GM23338 (cell line): ENCODE measurements at regions not wholly inside any gene's neighbourhood (a gene's known extent, or its start where the extent isn't known, plus 50 kb on each side); places are given as distances from the start of the nearest gene placed in this dataset.

ENCODE experiments used
- ATAC-seq: fragments of 200-7000 bp; cut with Tn5 transposase; 3 replicates; pipeline ENCODE4 v1.9.1; 2020
- DNase-seq: peaks from one replicate; pipeline ENCODE4 v3.0.0-alpha.2; 2015; ENCODE audit warnings: low spot score
- H2AFZ ChIP-seq: fragments of 200-600 bp; sonication (generic); 2 replicates; pipeline ENCODE4 v1.8.0; 2016; ENCODE audit warnings: antibody characterized with exemption, mild to moderate bottlenecking, moderate library complexity
- H3F3A ChIP-seq: fragments of 200-600 bp; sonication (generic); replicated peaks from 2 replicates; pipeline ENCODE4 v1.8.0; 2017; ENCODE audit warnings: antibody characterized with exemption, mixed run types, low read depth
- H3K27ac ChIP-seq: fragments of 200-600 bp; sonication (generic); 2 replicates; pipeline ENCODE4 v1.6.1; 2016; ENCODE audit warnings: low read depth
- H3K27me3 ChIP-seq: fragments of 200-600 bp; sonication (generic); 2 replicates; pipeline ENCODE4 v1.8.0; 2016; ENCODE audit warnings: mild to moderate bottlenecking, mixed run types, moderate library complexity; ENCODE audit not compliant: insufficient read depth
- H3K36me3 ChIP-seq: fragments of 200-600 bp; sonication (generic); 2 replicates; pipeline ENCODE4 v1.8.0; 2016; ENCODE audit warnings: mild to moderate bottlenecking; ENCODE audit not compliant: insufficient read depth
- H3K4me1 ChIP-seq: fragments of 200-600 bp; sonication (generic); 2 replicates; pipeline ENCODE4 v1.8.0; 2016; ENCODE audit warnings: mild to moderate bottlenecking, moderate library complexity; ENCODE audit not compliant: insufficient read depth
- H3K4me2 ChIP-seq: fragments of 200-600 bp; sonication (generic); 2 replicates; pipeline ENCODE4 v1.7.1; 2017; ENCODE audit warnings: mixed run types
- H3K4me3 ChIP-seq: fragments of 200-600 bp; sonication (generic); 2 replicates; pipeline ENCODE4 v1.6.1; 2016; ENCODE audit warnings: mixed run types
- H3K79me2 ChIP-seq: fragments of 200-600 bp; sonication (generic); replicated peaks from 2 replicates; pipeline ENCODE4 v1.8.0; 2017; ENCODE audit warnings: mild to moderate bottlenecking; ENCODE audit not compliant: insufficient read depth
- H3K9me2 ChIP-seq: fragments of 200-600 bp; sonication (generic); 2 replicates; pipeline ENCODE4 v1.8.0; 2017; ENCODE audit not compliant: insufficient read depth
- H4K20me1 ChIP-seq: fragments of 200-600 bp; sonication (generic); replicated peaks from 2 replicates; pipeline ENCODE4 v1.8.0; 2017; ENCODE audit warnings: mild to moderate bottlenecking; ENCODE audit not compliant: insufficient read depth
- H3K27ac Mint-ChIP-seq: 2 replicates; pipeline ENCODE4 v1.8.0; 2020; ENCODE audit warnings: inconsistent platforms, mild to moderate bottlenecking, moderate library complexity, mixed read lengths
- H3K27me3 Mint-ChIP-seq: 3 replicates; pipeline ENCODE4 v1.8.0; 2022; ENCODE audit warnings: low read depth, mild to moderate bottlenecking, moderate library complexity, mixed read lengths, inconsistent platforms; ENCODE audit not compliant: insufficient read depth, poor library complexity
- H3K36me3 Mint-ChIP-seq: 3 replicates; pipeline ENCODE4 v1.8.0; 2021; ENCODE audit warnings: low read depth, mild to moderate bottlenecking, inconsistent platforms, moderate library complexity, mixed read lengths
- H3K4me1 Mint-ChIP-seq: 3 replicates; pipeline ENCODE4 v1.8.0; 2020; ENCODE audit warnings: mild to moderate bottlenecking, inconsistent platforms, mixed read lengths
- H3K4me3 Mint-ChIP-seq: 3 replicates; pipeline ENCODE4 v1.8.0; 2021; ENCODE audit warnings: moderate library complexity, mild to moderate bottlenecking, inconsistent platforms, mixed read lengths
- H3K9me3 Mint-ChIP-seq: 3 replicates; pipeline ENCODE4 v1.8.0; 2020; ENCODE audit warnings: moderate library complexity, mild to moderate bottlenecking, inconsistent platforms, mixed read lengths
- CREB1 ChIP-seq: fragments of 250-450 bp; sonication (Bioruptor Pico); IDR thresholded peaks from 2 replicates; pipeline ENCODE4 v1.5.0; 2020; ENCODE audit warnings: low read depth, mild to moderate bottlenecking, moderate library complexity
- EZH2 ChIP-seq: fragments of 200-600 bp; sonication (generic); IDR thresholded peaks from one replicate; pipeline ENCODE4 v1.8.0; 2017; ENCODE audit warnings: antibody characterized with exemption, mild to moderate bottlenecking, low read depth; ENCODE audit not compliant: unreplicated experiment
- EZH2phosphoT487 ChIP-seq: fragments of 200-600 bp; sonication (generic); IDR thresholded peaks from one replicate; pipeline ENCODE4 v1.8.1; 2018; ENCODE audit warnings: antibody characterized with exemption; ENCODE audit not compliant: unreplicated experiment
- JUNB ChIP-seq: IDR thresholded peaks from one replicate; pipeline ENCODE4 v1.6.1; 2016; ENCODE audit warnings: antibody characterized with exemption; ENCODE audit not compliant: unreplicated experiment
- NANOG ChIP-seq: IDR thresholded peaks from 2 replicates; pipeline ENCODE4 v1.6.1; 2016; ENCODE audit warnings: antibody characterized with exemption, borderline replicate concordance
- POLR2AphosphoS5 ChIP-seq: IDR thresholded peaks from 2 replicates; pipeline ENCODE4 v1.6.1; 2016; ENCODE audit warnings: antibody characterized with exemption, low read depth
- STAT1 ChIP-seq: IDR thresholded peaks from one replicate; pipeline ENCODE4 v1.6.1; 2016; ENCODE audit warnings: antibody characterized with exemption; ENCODE audit not compliant: unreplicated experiment
- ZNF114 ChIP-seq: fragments of 250-450 bp; sonication (Bioruptor Pico); IDR thresholded peaks from 2 replicates; pipeline ENCODE4 v1.5.0; 2020; ENCODE audit warnings: mild to moderate bottlenecking, moderate library complexity
- ZNF331 ChIP-seq: fragments of 250-450 bp; sonication (Bioruptor Pico); IDR thresholded peaks from 2 replicates; pipeline ENCODE4 v1.5.0; 2020; ENCODE audit warnings: low read depth, mild to moderate bottlenecking, moderate library complexity
- TF ChIP-seq, protein P1 (sequence below): IDR thresholded peaks from one replicate; pipeline ENCODE4 v1.6.1; 2018; ENCODE audit warnings: antibody characterized with exemption; ENCODE audit not compliant: unreplicated experiment
- TF ChIP-seq, protein P2 (sequence below), 2 experiments: fragments of 200-600 bp in 1 of 2; sonication (generic) in 1 of 2; conservative IDR thresholded peaks; 2 replicates each; pipeline versions ENCODE4 v1.5.1 to v1.6.1; 2016 to 2017; ENCODE audit warnings: antibody characterized with exemption in 2 of 2, low read depth in 2 of 2, mild to moderate bottlenecking in 2 of 2, moderate library complexity in 1 of 2
- TF ChIP-seq, protein P3 (sequence below): fragments of 250-450 bp; sonication (Bioruptor Pico); IDR thresholded peaks from 2 replicates; pipeline ENCODE4 v1.5.0; 2020; ENCODE audit warnings: mild to moderate bottlenecking, moderate library complexity
- TF ChIP-seq, protein P4 (sequence below): IDR thresholded peaks from 2 replicates; pipeline ENCODE4 v1.6.1; 2016; ENCODE audit warnings: antibody characterized with exemption

DNA sequence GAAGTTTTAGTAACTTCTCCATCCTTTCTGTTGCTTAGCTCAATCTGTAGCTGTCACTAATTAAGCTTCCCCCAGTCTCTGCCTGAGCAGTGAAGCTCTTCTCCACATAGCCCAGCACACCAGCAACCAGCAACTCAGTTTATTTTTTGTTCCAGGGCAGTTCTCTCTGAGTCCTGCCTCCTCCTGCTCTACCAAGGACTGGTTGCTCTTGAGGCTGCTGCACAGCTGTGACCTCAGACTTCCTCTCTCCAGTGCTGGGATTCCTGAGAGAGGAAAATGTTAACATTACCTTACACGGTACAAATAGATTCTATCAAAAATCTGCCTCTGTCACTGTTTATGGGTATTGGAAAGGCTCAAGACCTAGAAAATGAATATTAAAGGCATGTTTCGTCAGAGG is 294.7 kb downstream of the OXSM start:
- Histone ChIP-seq H3K4me2 (no peak overlapping the region), H3K79me2 (no peaks in the 10 kb centered on the region), H4K20me1 (no peaks in the 10 kb centered on the region), H3F3A (no peaks in the 10 kb centered on the region), H3K4me3 (no peak overlapping the region), H3K9me2 (no peaks in the 10 kb centered on the region), H3K27me3 (no peaks in the 10 kb centered on the region), H2AFZ (no peak overlapping the region), H3K27ac (no peak overlapping the region), H3K4me1 (no peaks in the 10 kb centered on the region), H3K36me3 (peaks cover 7% of the 10 kb centered on the region; the same call in 1 of the 2 replicates)
- no peak for TF ChIP-seq ZNF114 (CRISPR knock-in tag)
- TF ChIP-seq POLR2AphosphoS5 = no peak
- no peak for TF ChIP-seq CREB1 (CRISPR knock-in tag)
- TF ChIP-seq JUNB = no peak
- TF ChIP-seq, protein P1, sequence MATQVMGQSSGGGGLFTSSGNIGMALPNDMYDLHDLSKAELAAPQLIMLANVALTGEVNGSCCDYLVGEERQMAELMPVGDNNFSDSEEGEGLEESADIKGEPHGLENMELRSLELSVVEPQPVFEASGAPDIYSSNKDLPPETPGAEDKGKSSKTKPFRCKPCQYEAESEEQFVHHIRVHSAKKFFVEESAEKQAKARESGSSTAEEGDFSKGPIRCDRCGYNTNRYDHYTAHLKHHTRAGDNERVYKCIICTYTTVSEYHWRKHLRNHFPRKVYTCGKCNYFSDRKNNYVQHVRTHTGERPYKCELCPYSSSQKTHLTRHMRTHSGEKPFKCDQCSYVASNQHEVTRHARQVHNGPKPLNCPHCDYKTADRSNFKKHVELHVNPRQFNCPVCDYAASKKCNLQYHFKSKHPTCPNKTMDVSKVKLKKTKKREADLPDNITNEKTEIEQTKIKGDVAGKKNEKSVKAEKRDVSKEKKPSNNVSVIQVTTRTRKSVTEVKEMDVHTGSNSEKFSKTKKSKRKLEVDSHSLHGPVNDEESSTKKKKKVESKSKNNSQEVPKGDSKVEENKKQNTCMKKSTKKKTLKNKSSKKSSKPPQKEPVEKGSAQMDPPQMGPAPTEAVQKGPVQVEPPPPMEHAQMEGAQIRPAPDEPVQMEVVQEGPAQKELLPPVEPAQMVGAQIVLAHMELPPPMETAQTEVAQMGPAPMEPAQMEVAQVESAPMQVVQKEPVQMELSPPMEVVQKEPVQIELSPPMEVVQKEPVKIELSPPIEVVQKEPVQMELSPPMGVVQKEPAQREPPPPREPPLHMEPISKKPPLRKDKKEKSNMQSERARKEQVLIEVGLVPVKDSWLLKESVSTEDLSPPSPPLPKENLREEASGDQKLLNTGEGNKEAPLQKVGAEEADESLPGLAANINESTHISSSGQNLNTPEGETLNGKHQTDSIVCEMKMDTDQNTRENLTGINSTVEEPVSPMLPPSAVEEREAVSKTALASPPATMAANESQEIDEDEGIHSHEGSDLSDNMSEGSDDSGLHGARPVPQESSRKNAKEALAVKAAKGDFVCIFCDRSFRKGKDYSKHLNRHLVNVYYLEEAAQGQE = no peak
- TF ChIP-seq, protein P2, sequence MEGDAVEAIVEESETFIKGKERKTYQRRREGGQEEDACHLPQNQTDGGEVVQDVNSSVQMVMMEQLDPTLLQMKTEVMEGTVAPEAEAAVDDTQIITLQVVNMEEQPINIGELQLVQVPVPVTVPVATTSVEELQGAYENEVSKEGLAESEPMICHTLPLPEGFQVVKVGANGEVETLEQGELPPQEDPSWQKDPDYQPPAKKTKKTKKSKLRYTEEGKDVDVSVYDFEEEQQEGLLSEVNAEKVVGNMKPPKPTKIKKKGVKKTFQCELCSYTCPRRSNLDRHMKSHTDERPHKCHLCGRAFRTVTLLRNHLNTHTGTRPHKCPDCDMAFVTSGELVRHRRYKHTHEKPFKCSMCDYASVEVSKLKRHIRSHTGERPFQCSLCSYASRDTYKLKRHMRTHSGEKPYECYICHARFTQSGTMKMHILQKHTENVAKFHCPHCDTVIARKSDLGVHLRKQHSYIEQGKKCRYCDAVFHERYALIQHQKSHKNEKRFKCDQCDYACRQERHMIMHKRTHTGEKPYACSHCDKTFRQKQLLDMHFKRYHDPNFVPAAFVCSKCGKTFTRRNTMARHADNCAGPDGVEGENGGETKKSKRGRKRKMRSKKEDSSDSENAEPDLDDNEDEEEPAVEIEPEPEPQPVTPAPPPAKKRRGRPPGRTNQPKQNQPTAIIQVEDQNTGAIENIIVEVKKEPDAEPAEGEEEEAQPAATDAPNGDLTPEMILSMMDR (conservative IDR thresholded peaks at IDR 0.05; ENCODE audit: low read depth in 2 of 2) = no peak
- TF ChIP-seq ZNF331 (CRISPR knock-in tag) = no peak
- TF ChIP-seq, protein P3, sequence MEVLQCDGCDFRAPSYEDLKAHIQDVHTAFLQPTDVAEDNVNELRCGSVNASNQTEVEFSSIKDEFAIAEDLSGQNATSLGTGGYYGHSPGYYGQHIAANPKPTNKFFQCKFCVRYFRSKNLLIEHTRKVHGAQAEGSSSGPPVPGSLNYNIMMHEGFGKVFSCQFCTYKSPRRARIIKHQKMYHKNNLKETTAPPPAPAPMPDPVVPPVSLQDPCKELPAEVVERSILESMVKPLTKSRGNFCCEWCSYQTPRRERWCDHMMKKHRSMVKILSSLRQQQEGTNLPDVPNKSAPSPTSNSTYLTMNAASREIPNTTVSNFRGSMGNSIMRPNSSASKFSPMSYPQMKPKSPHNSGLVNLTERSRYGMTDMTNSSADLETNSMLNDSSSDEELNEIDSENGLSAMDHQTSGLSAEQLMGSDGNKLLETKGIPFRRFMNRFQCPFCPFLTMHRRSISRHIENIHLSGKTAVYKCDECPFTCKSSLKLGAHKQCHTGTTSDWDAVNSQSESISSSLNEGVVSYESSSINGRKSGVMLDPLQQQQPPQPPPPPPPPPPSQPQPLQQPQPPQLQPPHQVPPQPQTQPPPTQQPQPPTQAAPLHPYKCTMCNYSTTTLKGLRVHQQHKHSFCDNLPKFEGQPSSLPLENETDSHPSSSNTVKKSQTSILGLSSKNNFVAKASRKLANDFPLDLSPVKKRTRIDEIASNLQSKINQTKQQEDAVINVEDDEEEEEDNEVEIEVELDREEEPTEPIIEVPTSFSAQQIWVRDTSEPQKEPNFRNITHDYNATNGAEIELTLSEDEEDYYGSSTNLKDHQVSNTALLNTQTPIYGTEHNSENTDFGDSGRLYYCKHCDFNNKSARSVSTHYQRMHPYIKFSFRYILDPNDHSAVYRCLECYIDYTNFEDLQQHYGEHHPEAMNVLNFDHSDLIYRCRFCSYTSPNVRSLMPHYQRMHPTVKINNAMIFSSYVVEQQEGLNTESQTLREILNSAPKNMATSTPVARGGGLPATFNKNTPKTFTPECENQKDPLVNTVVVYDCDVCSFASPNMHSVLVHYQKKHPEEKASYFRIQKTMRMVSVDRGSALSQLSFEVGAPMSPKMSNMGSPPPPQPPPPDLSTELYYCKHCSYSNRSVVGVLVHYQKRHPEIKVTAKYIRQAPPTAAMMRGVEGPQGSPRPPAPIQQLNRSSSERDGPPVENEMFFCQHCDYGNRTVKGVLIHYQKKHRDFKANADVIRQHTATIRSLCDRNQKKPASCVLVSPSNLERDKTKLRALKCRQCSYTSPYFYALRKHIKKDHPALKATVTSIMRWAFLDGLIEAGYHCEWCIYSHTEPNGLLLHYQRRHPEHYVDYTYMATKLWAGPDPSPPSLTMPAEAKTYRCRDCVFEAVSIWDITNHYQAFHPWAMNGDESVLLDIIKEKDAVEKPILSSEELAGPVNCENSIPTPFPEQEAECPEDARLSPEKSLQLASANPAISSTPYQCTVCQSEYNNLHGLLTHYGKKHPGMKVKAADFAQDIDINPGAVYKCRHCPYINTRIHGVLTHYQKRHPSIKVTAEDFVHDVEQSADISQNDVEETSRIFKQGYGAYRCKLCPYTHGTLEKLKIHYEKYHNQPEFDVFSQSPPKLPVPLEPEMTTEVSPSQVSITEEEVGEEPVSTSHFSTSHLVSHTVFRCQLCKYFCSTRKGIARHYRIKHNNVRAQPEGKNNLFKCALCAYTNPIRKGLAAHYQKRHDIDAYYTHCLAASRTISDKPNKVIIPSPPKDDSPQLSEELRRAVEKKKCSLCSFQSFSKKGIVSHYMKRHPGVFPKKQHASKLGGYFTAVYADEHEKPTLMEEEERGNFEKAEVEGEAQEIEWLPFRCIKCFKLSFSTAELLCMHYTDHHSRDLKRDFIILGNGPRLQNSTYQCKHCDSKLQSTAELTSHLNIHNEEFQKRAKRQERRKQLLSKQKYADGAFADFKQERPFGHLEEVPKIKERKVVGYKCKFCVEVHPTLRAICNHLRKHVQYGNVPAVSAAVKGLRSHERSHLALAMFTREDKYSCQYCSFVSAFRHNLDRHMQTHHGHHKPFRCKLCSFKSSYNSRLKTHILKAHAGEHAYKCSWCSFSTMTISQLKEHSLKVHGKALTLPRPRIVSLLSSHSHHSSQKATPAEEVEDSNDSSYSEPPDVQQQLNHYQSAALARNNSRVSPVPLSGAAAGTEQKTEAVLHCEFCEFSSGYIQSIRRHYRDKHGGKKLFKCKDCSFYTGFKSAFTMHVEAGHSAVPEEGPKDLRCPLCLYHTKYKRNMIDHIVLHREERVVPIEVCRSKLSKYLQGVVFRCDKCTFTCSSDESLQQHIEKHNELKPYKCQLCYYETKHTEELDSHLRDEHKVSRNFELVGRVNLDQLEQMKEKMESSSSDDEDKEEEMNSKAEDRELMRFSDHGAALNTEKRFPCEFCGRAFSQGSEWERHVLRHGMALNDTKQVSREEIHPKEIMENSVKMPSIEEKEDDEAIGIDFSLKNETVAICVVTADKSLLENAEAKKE (CRISPR knock-in tag) = no peak
- TF ChIP-seq, protein P4, sequence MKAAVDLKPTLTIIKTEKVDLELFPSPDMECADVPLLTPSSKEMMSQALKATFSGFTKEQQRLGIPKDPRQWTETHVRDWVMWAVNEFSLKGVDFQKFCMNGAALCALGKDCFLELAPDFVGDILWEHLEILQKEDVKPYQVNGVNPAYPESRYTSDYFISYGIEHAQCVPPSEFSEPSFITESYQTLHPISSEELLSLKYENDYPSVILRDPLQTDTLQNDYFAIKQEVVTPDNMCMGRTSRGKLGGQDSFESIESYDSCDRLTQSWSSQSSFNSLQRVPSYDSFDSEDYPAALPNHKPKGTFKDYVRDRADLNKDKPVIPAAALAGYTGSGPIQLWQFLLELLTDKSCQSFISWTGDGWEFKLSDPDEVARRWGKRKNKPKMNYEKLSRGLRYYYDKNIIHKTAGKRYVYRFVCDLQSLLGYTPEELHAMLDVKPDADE = no peak
- TF ChIP-seq NANOG = no peak
- no peak for TF ChIP-seq EZH2phosphoT487
- TF ChIP-seq STAT1 = no peak
- no peak for TF ChIP-seq EZH2
- H3K4me3 Mint-ChIP-seq = no peak overlapping the region
- peaks cover 22% of the 10 kb centered on the region for H3K36me3 Mint-ChIP-seq
- H3K9me3 Mint-ChIP-seq = peaks cover 37% of the 10 kb centered on the region
- no peak for ATAC-seq
- no peaks in the 10 kb centered on the region for H3K27me3 Mint-ChIP-seq
- H3K27ac Mint-ChIP-seq = no peak overlapping the region
- no peak for DNase-seq
- H3K4me1 Mint-ChIP-seq = no peaks in the 10 kb centered on the region
